Panc1 (cell line): ENCODE measurements at regions not wholly inside any gene's neighbourhood (a gene's known extent, or its start where the extent isn't known, plus 50 kb on each side); places are given as distances from the start of the nearest gene placed in this dataset.

Experiments used
- ATAC-seq: fragments of 200-7000 bp; cut with Tn5 transposase; 2 replicates; pipeline ENCODE4 v1.9.1; 2020; ENCODE audit warnings: mild to moderate bottlenecking, moderate library complexity
- BruUV-seq: library from RNA; stranded (reverse); fragments of 400-500 nt; replicated peaks from 2 replicates; lab custom pipeline; 2021; lab: Mats Ljungman, UMichigan
- CTCF ChIA-PET: fragments of 300-600 bp; sonication (Branson Sonifier 250); formaldehyde crosslinking; loops from one replicate; lab custom pipeline; 2022; ENCODE audit warnings: antibody characterized with exemption; lab: Charles Lee
- POLR2A ChIA-PET: fragments of 300-600 bp; sonication (Branson Sonifier 250); formaldehyde crosslinking; loops from one replicate; lab custom pipeline; 2022; ENCODE audit warnings: antibody characterized with exemption; lab: Charles Lee
- DNase-seq: peaks from one replicate; pipeline ENCODE4 v3.0.0-alpha.2; 2010; ENCODE audit warnings: low read depth, low spot score
- H3K27ac ChIP-seq: 2 replicates; pipeline ENCODE4 v1.5.1; 2011; ENCODE audit warnings: mild to moderate bottlenecking, low read length, inconsistent platforms
- H3K27me3 ChIP-seq: fragments of 200-500 bp; sonication (Bioruptor generic); 2 replicates; pipeline ENCODE4 v1.6.0; 2014; ENCODE audit warnings: low read length, inconsistent platforms; ENCODE audit not compliant: control insufficient read depth, insufficient read depth
- H3K36me3 ChIP-seq: fragments of 200-500 bp; sonication (Bioruptor generic); 2 replicates; pipeline ENCODE4 v1.5.1; 2014; ENCODE audit warnings: inconsistent platforms, mild to moderate bottlenecking, low read length, moderate library complexity; ENCODE audit not compliant: control insufficient read depth, insufficient read depth
- H3K4me1 ChIP-seq: 2 replicates; pipeline ENCODE4 v1.5.1; 2011; ENCODE audit warnings: inconsistent platforms, mild to moderate bottlenecking, low read length, moderate library complexity; ENCODE audit not compliant: control insufficient read depth, insufficient read depth
- H3K4me3 ChIP-seq, 2 experiments: 2 replicates each; pipeline ENCODE4 v1.5.1; 2011 to 2012; ENCODE audit warnings: low read depth in 2 of 2, low read length in 2 of 2, mild to moderate bottlenecking in 2 of 2, inconsistent platforms in 1 of 2, moderate library complexity in 1 of 2
- H3K9me3 ChIP-seq: fragments of 200-500 bp; sonication (Bioruptor generic); 2 replicates; pipeline ENCODE4 v1.5.1; 2014; ENCODE audit warnings: low read depth, mild to moderate bottlenecking, inconsistent platforms, low read length, moderate library complexity; ENCODE audit not compliant: control insufficient read depth, insufficient read depth
- POLR2AphosphoS5 ChIP-seq: IDR thresholded peaks from 2 replicates; pipeline ENCODE4 v1.6.1; 2012; ENCODE audit warnings: mild to moderate bottlenecking, low read depth, low read length, moderate library complexity
- SIN3A ChIP-seq: IDR thresholded peaks from 2 replicates; pipeline ENCODE4 v1.6.1; 2012; ENCODE audit warnings: low read depth, mild to moderate bottlenecking, low read length, moderate library complexity, borderline replicate concordance; ENCODE audit not compliant: insufficient read depth
- TCF7L2 ChIP-seq: IDR thresholded peaks from 2 replicates; pipeline ENCODE4 v1.6.1; 2011; ENCODE audit warnings: mild to moderate bottlenecking, low read depth, low read length, inconsistent platforms
- in situ Hi-C: cut with HindIII; loops from 2 replicates; pipeline ENCODE4 v1.10.0; 2016; ENCODE audit warnings: low sequenced_read_pairs, low pct_unique_long_range_greater_than_20kb
- intact Hi-C: fragments of 100-400 bp; cut with micrococcal nuclease; formaldehyde crosslinking; loops from one replicate; pipeline ENCODE4 v1.10.0; 2022; ENCODE audit not compliant: unreplicated experiment
- TF ChIP-seq, protein P1 (sequence below): fragments of 450-650 bp; IDR thresholded peaks from 2 replicates; pipeline ENCODE4 v1.5.1; 2017; ENCODE audit warnings: mild to moderate bottlenecking
- TF ChIP-seq, protein P2 (sequence below), 2 experiments: IDR thresholded peaks; 2 replicates each; pipeline ENCODE4 v1.6.1; 2011 to 2012; ENCODE audit warnings: low read depth in 2 of 2, control low read depth in 1 of 2, low read length in 1 of 2, mild to moderate bottlenecking in 1 of 2, moderate library complexity in 1 of 2; ENCODE audit not compliant: insufficient read depth in 1 of 2

DNA sequence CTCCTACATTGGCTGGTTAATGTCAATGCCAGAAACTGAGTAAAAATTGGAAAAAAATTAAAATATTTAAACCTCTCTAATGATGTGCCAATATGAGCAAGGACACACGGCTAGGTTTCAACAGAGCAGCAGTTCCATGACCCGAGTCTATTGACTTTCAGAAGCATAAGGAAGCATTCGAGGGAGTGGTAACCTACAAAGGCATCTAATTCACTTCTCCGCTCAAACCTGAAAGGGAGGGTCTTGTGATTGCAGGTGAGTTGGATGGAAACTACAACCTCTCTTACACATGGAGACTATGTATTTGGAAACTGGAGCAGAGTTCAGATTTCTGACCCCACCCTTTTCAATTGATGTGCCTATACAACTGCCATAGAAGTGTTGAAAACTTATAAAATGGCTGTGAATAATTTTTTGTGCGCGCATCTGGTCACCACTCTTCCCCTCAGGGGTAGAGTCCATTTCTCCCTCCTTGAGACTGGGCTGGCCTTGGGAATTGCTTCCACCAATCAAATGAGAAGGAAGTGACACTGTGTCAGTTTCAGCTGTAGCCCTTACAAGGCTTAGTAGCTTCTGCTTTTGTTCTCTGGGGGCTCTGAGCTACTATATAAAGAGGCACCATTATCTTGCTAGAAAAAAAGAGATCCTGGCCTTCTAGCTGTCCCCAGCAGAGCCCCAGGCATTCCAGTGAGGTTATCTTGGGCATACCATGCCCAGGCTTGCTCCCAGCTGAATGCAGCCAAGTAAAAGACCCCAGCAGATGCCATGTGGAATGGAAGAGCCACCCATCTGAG is 278.0 kb downstream of the EPHA4 start:
- no peaks in the 10 kb centered on the region for H3K9me3 ChIP-seq
- H3K27ac ChIP-seq = no peak overlapping the region
- H3K4me1 ChIP-seq = no peaks in the 10 kb centered on the region
- no peaks in the 10 kb centered on the region for H3K36me3 ChIP-seq
- no peaks in the 10 kb centered on the region for H3K27me3 ChIP-seq
- no peak overlapping the region for H3K4me3 ChIP-seq
- DNase-seq = no peak
- ChIA-PET POLR2A (no interaction called here), CTCF (no interaction called here)
- no peak for TF ChIP-seq POLR2AphosphoS5
- TF ChIP-seq, protein P1, sequence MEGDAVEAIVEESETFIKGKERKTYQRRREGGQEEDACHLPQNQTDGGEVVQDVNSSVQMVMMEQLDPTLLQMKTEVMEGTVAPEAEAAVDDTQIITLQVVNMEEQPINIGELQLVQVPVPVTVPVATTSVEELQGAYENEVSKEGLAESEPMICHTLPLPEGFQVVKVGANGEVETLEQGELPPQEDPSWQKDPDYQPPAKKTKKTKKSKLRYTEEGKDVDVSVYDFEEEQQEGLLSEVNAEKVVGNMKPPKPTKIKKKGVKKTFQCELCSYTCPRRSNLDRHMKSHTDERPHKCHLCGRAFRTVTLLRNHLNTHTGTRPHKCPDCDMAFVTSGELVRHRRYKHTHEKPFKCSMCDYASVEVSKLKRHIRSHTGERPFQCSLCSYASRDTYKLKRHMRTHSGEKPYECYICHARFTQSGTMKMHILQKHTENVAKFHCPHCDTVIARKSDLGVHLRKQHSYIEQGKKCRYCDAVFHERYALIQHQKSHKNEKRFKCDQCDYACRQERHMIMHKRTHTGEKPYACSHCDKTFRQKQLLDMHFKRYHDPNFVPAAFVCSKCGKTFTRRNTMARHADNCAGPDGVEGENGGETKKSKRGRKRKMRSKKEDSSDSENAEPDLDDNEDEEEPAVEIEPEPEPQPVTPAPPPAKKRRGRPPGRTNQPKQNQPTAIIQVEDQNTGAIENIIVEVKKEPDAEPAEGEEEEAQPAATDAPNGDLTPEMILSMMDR = no peak
- TF ChIP-seq, protein P2, sequence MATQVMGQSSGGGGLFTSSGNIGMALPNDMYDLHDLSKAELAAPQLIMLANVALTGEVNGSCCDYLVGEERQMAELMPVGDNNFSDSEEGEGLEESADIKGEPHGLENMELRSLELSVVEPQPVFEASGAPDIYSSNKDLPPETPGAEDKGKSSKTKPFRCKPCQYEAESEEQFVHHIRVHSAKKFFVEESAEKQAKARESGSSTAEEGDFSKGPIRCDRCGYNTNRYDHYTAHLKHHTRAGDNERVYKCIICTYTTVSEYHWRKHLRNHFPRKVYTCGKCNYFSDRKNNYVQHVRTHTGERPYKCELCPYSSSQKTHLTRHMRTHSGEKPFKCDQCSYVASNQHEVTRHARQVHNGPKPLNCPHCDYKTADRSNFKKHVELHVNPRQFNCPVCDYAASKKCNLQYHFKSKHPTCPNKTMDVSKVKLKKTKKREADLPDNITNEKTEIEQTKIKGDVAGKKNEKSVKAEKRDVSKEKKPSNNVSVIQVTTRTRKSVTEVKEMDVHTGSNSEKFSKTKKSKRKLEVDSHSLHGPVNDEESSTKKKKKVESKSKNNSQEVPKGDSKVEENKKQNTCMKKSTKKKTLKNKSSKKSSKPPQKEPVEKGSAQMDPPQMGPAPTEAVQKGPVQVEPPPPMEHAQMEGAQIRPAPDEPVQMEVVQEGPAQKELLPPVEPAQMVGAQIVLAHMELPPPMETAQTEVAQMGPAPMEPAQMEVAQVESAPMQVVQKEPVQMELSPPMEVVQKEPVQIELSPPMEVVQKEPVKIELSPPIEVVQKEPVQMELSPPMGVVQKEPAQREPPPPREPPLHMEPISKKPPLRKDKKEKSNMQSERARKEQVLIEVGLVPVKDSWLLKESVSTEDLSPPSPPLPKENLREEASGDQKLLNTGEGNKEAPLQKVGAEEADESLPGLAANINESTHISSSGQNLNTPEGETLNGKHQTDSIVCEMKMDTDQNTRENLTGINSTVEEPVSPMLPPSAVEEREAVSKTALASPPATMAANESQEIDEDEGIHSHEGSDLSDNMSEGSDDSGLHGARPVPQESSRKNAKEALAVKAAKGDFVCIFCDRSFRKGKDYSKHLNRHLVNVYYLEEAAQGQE (IDR thresholded peaks at IDR 0.05; ENCODE audit: insufficient read depth in 1 of 2, low read depth in 2 of 2, low read length in 1 of 2) = no peak
- no peak for TF ChIP-seq TCF7L2
- no peak for TF ChIP-seq SIN3A
- no TSS peak for BruUV-seq
- ATAC-seq = no peak
- intact Hi-C loops (no loop called here), in situ Hi-C loops (no loop called here)

DNA sequence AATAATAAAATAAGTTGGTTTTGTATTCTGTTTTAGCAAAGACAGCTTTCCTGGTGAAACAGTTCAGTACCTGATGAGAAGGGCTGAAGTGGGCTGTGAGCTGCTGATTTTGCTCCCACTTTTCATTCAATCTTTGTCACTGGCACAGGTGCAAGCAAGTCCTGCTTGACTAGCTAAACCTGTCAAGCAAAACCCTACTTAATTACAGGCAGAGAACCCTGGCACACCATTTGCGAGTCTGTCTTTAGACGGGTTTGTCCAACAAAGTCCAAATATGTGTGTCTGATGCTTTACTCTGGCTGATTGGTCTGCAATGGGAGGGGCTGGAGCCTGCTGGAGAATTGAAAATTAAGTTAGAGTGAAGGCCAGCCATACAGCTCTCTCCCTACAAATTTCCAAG is 267.2 kb downstream of the EPHA4 start:
- H3K36me3 ChIP-seq = no peaks in the 10 kb centered on the region
- H3K4me1 ChIP-seq = no peaks in the 10 kb centered on the region
- ATAC-seq = no peak
- in situ Hi-C loops (no loop called here), intact Hi-C loops (no loop called here)
- H3K9me3 ChIP-seq = no peaks in the 10 kb centered on the region
- no peak for DNase-seq
- BruUV-seq = no TSS peak
- no peak overlapping the region for H3K4me3 ChIP-seq
- H3K27ac ChIP-seq = no peak overlapping the region
- no peaks in the 10 kb centered on the region for H3K27me3 ChIP-seq
- TF ChIP-seq, protein P2 (IDR thresholded peaks at IDR 0.05; ENCODE audit: insufficient read depth in 1 of 2, low read depth in 2 of 2, low read length in 1 of 2) = no peak
- ChIA-PET CTCF (no interaction called here), POLR2A (no interaction called here)
